Ishikawa (cell line): ENCODE measurements at regions not wholly inside any gene's neighbourhood (a gene's known extent, or its start where the extent isn't known, plus 50 kb on each side); places are given as distances from the start of the nearest gene placed in this dataset.

ENCODE experiments used
- RAD21 ChIP-seq: IDR thresholded peaks from 2 replicates; pipeline ENCODE4 v1.6.1; 2012; ENCODE audit warnings: low read depth
- TF ChIP-seq, protein P1 (sequence below): IDR thresholded peaks from 2 replicates; pipeline ENCODE4 v1.6.1; 2012; ENCODE audit warnings: low read depth, mild to moderate bottlenecking

DNA sequence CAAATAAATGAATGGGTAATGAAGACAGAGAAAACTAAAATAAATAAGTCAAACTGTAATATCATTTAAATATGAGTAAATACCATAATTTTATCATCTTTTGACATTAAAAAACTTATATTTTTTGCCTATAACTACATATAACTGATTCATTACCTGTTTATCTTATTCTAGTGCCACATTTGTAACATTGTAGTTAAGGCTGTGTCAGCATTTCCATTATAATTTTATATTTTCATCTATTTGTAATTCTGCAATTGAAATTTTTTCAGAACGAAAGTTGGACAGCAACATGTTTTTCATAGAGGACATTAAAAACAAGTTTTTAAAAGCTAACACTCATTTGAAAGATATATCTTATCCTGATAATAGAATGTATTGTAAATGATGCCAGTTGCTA lies 1286.5 kb downstream of the LRFN5 start:
- no peak for TF ChIP-seq RAD21
- TF ChIP-seq, protein P1, sequence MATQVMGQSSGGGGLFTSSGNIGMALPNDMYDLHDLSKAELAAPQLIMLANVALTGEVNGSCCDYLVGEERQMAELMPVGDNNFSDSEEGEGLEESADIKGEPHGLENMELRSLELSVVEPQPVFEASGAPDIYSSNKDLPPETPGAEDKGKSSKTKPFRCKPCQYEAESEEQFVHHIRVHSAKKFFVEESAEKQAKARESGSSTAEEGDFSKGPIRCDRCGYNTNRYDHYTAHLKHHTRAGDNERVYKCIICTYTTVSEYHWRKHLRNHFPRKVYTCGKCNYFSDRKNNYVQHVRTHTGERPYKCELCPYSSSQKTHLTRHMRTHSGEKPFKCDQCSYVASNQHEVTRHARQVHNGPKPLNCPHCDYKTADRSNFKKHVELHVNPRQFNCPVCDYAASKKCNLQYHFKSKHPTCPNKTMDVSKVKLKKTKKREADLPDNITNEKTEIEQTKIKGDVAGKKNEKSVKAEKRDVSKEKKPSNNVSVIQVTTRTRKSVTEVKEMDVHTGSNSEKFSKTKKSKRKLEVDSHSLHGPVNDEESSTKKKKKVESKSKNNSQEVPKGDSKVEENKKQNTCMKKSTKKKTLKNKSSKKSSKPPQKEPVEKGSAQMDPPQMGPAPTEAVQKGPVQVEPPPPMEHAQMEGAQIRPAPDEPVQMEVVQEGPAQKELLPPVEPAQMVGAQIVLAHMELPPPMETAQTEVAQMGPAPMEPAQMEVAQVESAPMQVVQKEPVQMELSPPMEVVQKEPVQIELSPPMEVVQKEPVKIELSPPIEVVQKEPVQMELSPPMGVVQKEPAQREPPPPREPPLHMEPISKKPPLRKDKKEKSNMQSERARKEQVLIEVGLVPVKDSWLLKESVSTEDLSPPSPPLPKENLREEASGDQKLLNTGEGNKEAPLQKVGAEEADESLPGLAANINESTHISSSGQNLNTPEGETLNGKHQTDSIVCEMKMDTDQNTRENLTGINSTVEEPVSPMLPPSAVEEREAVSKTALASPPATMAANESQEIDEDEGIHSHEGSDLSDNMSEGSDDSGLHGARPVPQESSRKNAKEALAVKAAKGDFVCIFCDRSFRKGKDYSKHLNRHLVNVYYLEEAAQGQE, result no peak
